ENCODE measurements at regions not wholly inside any gene's neighbourhood (a gene's known extent, or its start where the extent isn't known, plus 50 kb on each side); places are given as distances from the start of the nearest gene placed in this dataset.

- DNase-seq (ENCODE audit: low read depth), result peak; percentile 48
- H3K4me3 ChIP-seq (ENCODE audit: low read depth, low read length), result no peak overlapping the region
- peak; percentile 90 for TF ChIP-seq CTCF (IDR thresholded peaks at IDR 0.05; ENCODE audit: insufficient read depth, low read depth, low read length, missing control alignments)
Observed at GRCh38 chr9:113807173-113808061, 68.7 kb upstream of the ZNF618 start.

DNA sequence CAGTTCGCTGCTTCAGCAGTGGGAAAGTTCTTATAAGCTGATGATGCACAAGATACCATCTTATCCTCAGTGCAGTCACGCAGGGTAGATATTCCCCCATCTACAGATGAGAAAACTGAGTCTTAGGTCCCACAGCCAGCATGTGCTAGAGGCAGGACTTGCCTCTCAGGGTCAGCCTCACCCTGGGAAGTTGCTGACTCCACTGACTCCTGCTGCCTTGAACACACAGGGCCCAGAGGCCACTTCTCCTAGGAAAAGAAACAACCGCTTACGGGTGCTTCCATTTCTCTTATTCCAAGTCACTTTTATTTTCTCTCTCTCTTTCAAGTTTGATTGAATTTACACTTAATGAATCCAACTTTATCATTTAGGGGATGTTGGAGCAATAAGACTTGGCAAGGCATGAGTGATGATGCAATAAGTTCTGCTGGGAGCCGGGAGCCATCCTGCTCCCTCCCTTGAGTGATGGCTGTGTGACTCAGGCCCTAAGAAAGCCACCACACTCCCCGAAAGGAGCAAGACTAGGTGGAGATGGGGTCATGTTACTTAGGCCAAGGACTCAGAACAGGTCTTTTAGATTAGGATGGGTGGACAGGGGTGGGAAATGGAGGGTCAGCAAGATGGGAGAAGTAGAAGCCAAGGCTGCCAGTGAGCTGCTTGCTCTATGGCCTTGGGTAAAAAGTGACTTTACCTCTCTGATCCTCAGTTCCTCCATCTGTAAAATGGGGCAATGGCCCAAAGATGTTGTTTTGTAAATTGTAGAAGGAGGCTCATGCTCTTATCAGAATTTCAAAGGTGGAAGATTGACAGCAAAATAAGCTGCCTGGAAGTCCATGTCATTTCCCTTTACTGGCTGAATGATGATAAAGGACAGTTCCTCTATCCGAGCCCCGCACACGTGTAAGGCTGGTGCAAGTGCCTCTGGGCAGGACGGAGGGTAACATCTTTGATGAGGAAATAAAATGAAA lies 67.4 kb upstream of the ZNF618 start:
- TF ChIP-seq CTCF (IDR thresholded peaks at IDR 0.05; ENCODE audit: insufficient read depth, low read depth, low read length, missing control alignments), result no peak
- no peak overlapping the region for H3K4me3 ChIP-seq (ENCODE audit: low read depth, low read length)
- DNase-seq (ENCODE audit: low read depth), result no peak

DNA sequence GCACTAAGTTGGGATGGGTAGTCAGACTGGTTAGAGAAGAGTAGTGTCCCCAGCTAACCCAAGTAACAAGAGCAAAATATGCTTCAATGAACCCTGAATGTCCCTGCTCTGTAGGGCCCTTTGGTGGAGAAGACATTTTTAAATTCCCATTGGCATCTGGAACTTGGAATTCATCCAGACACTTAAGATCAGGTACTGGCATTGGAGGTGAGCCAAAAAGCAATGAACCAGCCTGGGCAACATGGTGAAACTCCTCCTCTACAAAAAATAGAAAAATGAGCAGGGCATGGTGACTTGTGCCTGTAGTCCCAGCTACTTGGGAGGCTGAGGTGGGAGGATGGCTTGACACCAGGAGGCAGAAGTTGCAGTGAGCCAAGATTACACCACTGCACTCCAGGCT lies 58.9 kb upstream of the ZNF618 start:
- DNase-seq (ENCODE audit: low read depth), result no peak
- TF ChIP-seq CTCF (IDR thresholded peaks at IDR 0.05; ENCODE audit: insufficient read depth, low read depth, low read length, missing control alignments), result no peak
- no peak overlapping the region for H3K4me3 ChIP-seq (ENCODE audit: low read depth, low read length)

DNA sequence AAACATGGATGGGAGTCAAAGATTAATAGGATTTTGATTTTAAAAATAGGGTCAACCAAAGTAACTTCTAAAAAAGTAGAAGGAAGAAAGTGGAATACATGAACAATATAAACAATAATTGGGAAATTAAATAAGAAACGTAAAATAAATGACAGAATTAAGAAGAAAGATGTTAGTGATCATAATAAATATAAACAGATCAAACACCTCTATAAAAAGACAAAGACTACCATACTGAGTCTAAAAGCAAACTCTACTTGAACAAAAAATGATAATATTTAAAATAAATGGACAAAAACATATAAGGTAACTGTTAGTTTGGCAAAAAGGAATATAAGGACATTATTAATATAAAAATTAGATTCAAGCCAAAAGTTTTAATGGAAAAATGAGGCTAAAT lies 57.7 kb upstream of the ZNF618 start:
- DNase-seq (ENCODE audit: low read depth), result no peak
- TF ChIP-seq CTCF (IDR thresholded peaks at IDR 0.05; ENCODE audit: insufficient read depth, low read depth, low read length, missing control alignments), result no peak
- no peak overlapping the region for H3K4me3 ChIP-seq (ENCODE audit: low read depth, low read length)

- H3K4me3 ChIP-seq (ENCODE audit: low read depth, low read length), result no peak overlapping the region
- no peak for TF ChIP-seq CTCF (IDR thresholded peaks at IDR 0.05; ENCODE audit: insufficient read depth, low read depth, low read length, missing control alignments)
- DNase-seq (ENCODE audit: low read depth), result no peak
Observed at GRCh38 chr9:113822315-113822714, 53.8 kb upstream of the ZNF618 start.

DNA sequence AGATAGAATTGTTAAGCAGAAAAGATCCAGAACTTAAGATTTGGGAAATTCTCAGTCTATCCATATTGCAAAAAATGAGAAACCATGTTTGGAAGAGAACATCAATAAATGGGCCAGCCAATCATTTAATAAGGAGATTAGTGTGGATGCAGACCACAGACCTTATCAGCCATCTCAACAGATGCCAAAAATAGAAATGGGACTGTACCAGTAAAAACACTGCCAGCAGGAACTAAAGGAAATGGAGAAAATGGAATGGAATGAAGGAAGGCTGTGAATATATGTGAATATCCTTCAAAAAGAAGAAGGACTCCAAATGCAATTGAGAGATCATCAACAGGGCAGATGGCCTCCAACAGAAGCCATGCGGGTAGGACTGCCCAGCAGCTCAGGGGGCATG lies 52.7 kb upstream of the ZNF618 start:
- TF ChIP-seq CTCF (IDR thresholded peaks at IDR 0.05; ENCODE audit: insufficient read depth, low read depth, low read length, missing control alignments), result no peak
- DNase-seq (ENCODE audit: low read depth), result no peak

More for the DNA sequence above, 52.7 kb upstream of the ZNF618 start:
- H3K4me3 ChIP-seq (ENCODE audit: low read depth, low read length), result no peak overlapping the region

Data from GM12865 (cell line).